GM21390 (cell line): ENCODE measurements at regions not wholly inside any gene's neighbourhood (a gene's known extent, or its start where the extent isn't known, plus 50 kb on each side); places are given as distances from the start of the nearest gene placed in this dataset.

Experiments used
- ATAC-seq: cut with Tn5 transposase; IDR thresholded peaks from one replicate; pipeline ENCODE4 v1.9.1; 2021; ENCODE audit not compliant: unreplicated experiment

GRCh38 chr10:128880159-128880725 lies 586.8 kb upstream of the MGMT start:
- no peak for ATAC-seq

GRCh38 chr10:128881086-128881485 lies 586.0 kb upstream of the MGMT start:
- no peak for ATAC-seq

GRCh38 chr10:128883231-128884032 lies 583.6 kb upstream of the MGMT start:
- ATAC-seq: no peak

- no peak for ATAC-seq
These were observed 583.0 kb upstream of the MGMT start for GRCh38 chr10:128884033-128884425.

- ATAC-seq: no peak
These were observed 582.5 kb upstream of the MGMT start for GRCh38 chr10:128884496-128885072.

GRCh38 chr10:128885573-128886555 lies 581.2 kb upstream of the MGMT start:
- no peak for ATAC-seq

GRCh38 chr10:128887856-128888255 lies 579.2 kb upstream of the MGMT start:
- ATAC-seq: no peak

GRCh38 chr10:128892005-128892404 lies 575.0 kb upstream of the MGMT start:
- ATAC-seq: no peak

GRCh38 chr10:128894641-128895040 lies 572.4 kb upstream of the MGMT start:
- no peak for ATAC-seq

- ATAC-seq: no peak
These were observed 571.6 kb upstream of the MGMT start for GRCh38 chr10:128895473-128895872.

GRCh38 chr10:128896116-128896795 lies 570.8 kb upstream of the MGMT start:
- no peak for ATAC-seq

GRCh38 chr10:128896963-128897362 lies 570.1 kb upstream of the MGMT start:
- ATAC-seq: no peak

- no peak for ATAC-seq
These were observed 569.5 kb upstream of the MGMT start for GRCh38 chr10:128897401-128898129.

- ATAC-seq: no peak
These were observed 568.7 kb upstream of the MGMT start for GRCh38 chr10:128898133-128898915.

GRCh38 chr10:128898916-128899195 lies 568.2 kb upstream of the MGMT start:
- no peak for ATAC-seq

GRCh38 chr10:128900456-128900855 lies 566.6 kb upstream of the MGMT start:
- no peak for ATAC-seq

- ATAC-seq: no peak
These were observed 565.8 kb upstream of the MGMT start for GRCh38 chr10:128901236-128901635.

GRCh38 chr10:128902031-128902710 lies 564.9 kb upstream of the MGMT start:
- no peak for ATAC-seq
